ENCODE measurements at regions not wholly inside any gene's neighbourhood (a gene's known extent, or its start where the extent isn't known, plus 50 kb on each side); places are given as distances from the start of the nearest gene placed in this dataset.

GRCh38 chr22:49152939-49153770, 674.5 kb downstream of the BRD1 start:
- ATAC-seq (ENCODE audit: low FRiP score) (no peak), DNase-seq (ENCODE audit: low spot score) (no peak)
- TF ChIP-seq CTCF (IDR thresholded peaks at IDR 0.05) = no peak

GRCh38 chr22:49152127-49152938, 675.3 kb downstream of the BRD1 start:
- no peak for ATAC-seq (ENCODE audit: low FRiP score)
- no peak for DNase-seq (ENCODE audit: low spot score)
- TF ChIP-seq CTCF (IDR thresholded peaks at IDR 0.05) = no peak

- no peak for TF ChIP-seq CTCF (IDR thresholded peaks at IDR 0.05)
- no peak for ATAC-seq (ENCODE audit: low FRiP score)
- DNase-seq (ENCODE audit: low spot score) = no peak
Measured at GRCh38 chr22:49151256-49152126, 676.2 kb downstream of the BRD1 start.

GRCh38 chr22:49150801-49151221, 676.9 kb downstream of the BRD1 start:
- TF ChIP-seq CTCF (IDR thresholded peaks at IDR 0.05) = no peak
- no peak for DNase-seq (ENCODE audit: low spot score)
- no peak for ATAC-seq (ENCODE audit: low FRiP score)

- TF ChIP-seq CTCF (IDR thresholded peaks at IDR 0.05) = no peak
- ATAC-seq (ENCODE audit: low FRiP score) = no peak
- no peak for DNase-seq (ENCODE audit: low spot score)
Measured at GRCh38 chr22:49149721-49150608, 677.7 kb downstream of the BRD1 start.

GRCh38 chr22:49148895-49149418, 678.7 kb downstream of the BRD1 start:
- TF ChIP-seq CTCF (IDR thresholded peaks at IDR 0.05) = no peak
- DNase-seq (ENCODE audit: low spot score) = no peak

More at GRCh38 chr22:49148895-49149418, 678.7 kb downstream of the BRD1 start:
- no peak for ATAC-seq (ENCODE audit: low FRiP score)

Data from omental fat pad (tissue), 3 donors.